ENCODE measurements at regions not wholly inside any gene's neighbourhood (a gene's known extent, or its start where the extent isn't known, plus 50 kb on each side); places are given as distances from the start of the nearest gene placed in this dataset.

DNA sequence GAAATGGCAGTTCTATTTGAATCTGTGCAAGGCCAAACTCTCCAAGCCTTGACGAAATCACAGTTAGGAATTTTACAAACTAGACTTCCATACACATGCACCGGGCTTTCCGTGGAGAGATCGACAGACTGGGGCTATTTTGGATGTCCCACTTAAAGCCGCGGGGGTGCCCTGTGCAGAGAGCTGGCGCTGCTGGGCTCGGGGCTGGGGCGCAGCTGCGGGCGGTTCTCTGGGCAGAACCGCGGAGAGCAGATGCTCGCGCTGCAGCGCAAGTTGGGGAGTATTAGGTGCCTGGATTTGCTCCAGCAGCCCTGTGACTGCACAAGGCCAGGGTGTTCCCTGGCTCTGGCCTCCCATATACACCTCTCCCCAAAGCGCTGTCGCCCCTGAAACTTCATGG, 67.2 kb downstream of the SPATA19 start:
- H3K4me1 ChIP-seq: no peaks in the 10 kb centered on the region
- H3K9me3 ChIP-seq: peaks cover 0 to 9% (median 0%) of the 10 kb centered on the region in 3 donors
- no peak for ATAC-seq
- no peak overlapping the region for H3K4me3 ChIP-seq
- no peaks in the 10 kb centered on the region for H3K36me3 ChIP-seq
- TF ChIP-seq, protein P1, sequence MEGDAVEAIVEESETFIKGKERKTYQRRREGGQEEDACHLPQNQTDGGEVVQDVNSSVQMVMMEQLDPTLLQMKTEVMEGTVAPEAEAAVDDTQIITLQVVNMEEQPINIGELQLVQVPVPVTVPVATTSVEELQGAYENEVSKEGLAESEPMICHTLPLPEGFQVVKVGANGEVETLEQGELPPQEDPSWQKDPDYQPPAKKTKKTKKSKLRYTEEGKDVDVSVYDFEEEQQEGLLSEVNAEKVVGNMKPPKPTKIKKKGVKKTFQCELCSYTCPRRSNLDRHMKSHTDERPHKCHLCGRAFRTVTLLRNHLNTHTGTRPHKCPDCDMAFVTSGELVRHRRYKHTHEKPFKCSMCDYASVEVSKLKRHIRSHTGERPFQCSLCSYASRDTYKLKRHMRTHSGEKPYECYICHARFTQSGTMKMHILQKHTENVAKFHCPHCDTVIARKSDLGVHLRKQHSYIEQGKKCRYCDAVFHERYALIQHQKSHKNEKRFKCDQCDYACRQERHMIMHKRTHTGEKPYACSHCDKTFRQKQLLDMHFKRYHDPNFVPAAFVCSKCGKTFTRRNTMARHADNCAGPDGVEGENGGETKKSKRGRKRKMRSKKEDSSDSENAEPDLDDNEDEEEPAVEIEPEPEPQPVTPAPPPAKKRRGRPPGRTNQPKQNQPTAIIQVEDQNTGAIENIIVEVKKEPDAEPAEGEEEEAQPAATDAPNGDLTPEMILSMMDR (IDR thresholded peaks at IDR 0.05): no peak
- TF ChIP-seq POLR2AphosphoS5 (IDR thresholded peaks at IDR 0.05) (no peak), EP300 (IDR thresholded peaks at IDR 0.05) (no peak), POLR2A (IDR thresholded peaks at IDR 0.05) (no peak)
- no peak overlapping the region for H3K27ac ChIP-seq
- WGBS, 2 donors (ENCODE audit: low coverage in 1 of 2): 42 to 47% methylated on average over 4 to 8 of the region's 18 CpGs
- H3K27me3 ChIP-seq: peaks cover 24% of the 10 kb centered on the region

DNA sequence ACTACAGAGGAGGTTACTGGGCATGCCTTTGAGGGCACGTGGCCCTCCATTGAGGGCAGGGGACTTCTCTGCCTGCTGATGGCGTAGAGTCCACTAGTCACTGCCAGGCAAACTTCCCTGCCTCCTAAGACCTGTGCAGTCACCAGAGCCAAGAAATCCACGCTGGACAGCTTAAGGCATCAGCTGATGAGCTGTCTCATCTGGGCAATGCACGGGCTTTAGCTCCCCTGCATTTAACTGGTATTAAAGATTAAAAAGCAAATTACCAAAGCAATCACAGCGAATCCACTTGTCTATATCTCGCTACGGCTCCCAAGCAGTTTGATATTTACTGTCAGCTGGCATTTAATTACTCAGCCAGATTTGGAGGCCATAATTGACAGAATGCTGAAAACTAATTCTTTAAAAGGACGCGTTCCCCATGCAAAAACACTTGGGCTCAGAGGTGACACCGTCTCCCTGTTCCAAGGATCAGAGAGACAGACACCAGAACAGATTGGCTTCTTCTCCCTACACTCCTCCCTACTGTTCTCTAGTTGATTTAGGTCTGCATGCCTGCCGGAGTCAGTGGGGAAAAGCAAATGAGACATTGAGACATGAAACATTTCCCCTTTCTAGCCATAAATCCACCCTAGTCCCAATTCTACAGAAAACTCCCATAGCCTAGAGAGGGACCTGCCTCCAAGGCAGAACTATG, 68.5 kb downstream of the SPATA19 start:
- WGBS, 2 donors (ENCODE audit: low coverage in 1 of 2): 68 to 72% methylated on average over 7 to 9 of the region's 11 CpGs
- TF ChIP-seq EP300 (IDR thresholded peaks at IDR 0.05) (no peak), POLR2AphosphoS5 (IDR thresholded peaks at IDR 0.05) (no peak), POLR2A (IDR thresholded peaks at IDR 0.05) (no peak)
- TF ChIP-seq, protein P1 (IDR thresholded peaks at IDR 0.05): no peak
- Histone ChIP-seq H3K4me3 (no peak overlapping the region), H3K36me3 (no peaks in the 10 kb centered on the region), H3K4me1 (no peaks in the 10 kb centered on the region), H3K27ac (no peak overlapping the region), H3K27me3 (peaks cover 17% of the 10 kb centered on the region), H3K9me3 (peaks cover 0 to 9% (median 0%) of the 10 kb centered on the region in 3 donors)
- no peak for ATAC-seq

DNA sequence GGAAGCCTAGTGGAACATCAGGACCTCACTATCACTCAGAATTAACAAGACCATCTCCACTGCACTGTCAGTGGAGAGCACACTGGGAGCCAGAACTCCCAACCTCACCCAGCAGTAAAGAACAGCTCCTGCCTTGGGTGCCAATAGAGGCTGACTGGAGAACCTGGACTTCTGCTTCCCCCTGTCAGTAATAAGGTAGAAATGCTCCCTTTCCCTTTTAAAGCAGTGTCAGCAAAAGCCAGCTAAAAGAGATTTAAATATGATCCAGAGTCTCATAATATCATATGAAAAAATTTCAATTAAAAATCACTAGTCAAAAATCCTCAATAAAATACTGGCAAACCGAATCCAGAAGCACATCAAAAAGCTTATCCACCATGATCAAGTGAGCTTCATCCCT, 82.8 kb downstream of the SPATA19 start:
- H3K36me3 ChIP-seq: no peaks in the 10 kb centered on the region
- 20 to 38% methylated on average over 1 of the region's 1 CpG for WGBS, 2 donors (ENCODE audit: low coverage in 1 of 2)

DNA sequence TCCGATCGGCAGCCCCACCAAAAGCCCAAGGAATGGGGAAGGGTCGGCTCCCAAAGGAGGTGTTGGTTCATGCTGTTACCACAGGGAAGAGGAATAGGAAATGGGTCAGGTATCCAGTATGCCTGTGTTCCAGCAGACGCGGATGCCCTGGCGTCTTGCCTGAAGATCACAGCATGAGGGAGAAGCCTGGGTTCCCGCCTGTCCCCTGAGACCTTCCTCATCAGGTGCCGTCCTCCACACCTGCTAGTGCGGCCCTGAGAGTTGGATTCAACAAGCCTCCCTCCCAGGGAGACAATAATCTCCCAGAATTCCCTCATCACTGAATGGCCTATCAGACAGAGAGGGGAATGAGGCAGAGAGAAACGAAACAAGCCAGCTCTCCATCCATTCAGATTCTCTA, 92.2 kb downstream of the SPATA19 start:
- WGBS, 2 donors (ENCODE audit: low coverage in 1 of 2): 43 to 71% methylated on average over 1 to 9 of the region's 10 CpGs
- Histone ChIP-seq H3K27me3 (peaks cover 4% of the 10 kb centered on the region), H3K9me3 (peaks cover 0 to 19% (median 0%) of the 10 kb centered on the region in 3 donors), H3K4me1 (no peaks in the 10 kb centered on the region), H3K4me3 (no peak overlapping the region), H3K27ac (no peak overlapping the region), H3K36me3 (no peaks in the 10 kb centered on the region)
- ATAC-seq: no peak
- TF ChIP-seq EP300 (IDR thresholded peaks at IDR 0.05) (no peak), POLR2A (IDR thresholded peaks at IDR 0.05) (no peak), POLR2AphosphoS5 (IDR thresholded peaks at IDR 0.05) (no peak)
- TF ChIP-seq, protein P1 (IDR thresholded peaks at IDR 0.05): no peak

More for the DNA sequence above, 82.8 kb downstream of the SPATA19 start:
- TF ChIP-seq POLR2AphosphoS5 (IDR thresholded peaks at IDR 0.05) (no peak), POLR2A (IDR thresholded peaks at IDR 0.05) (no peak)
- Histone ChIP-seq H3K27ac (no peak overlapping the region), H3K4me3 (no peak overlapping the region), H3K4me1 (no peaks in the 10 kb centered on the region), H3K27me3 (no peaks in the 10 kb centered on the region), H3K9me3 (peaks cover 0 to 23% (median 0%) of the 10 kb centered on the region in 3 donors)
- ATAC-seq: no peak

DNA sequence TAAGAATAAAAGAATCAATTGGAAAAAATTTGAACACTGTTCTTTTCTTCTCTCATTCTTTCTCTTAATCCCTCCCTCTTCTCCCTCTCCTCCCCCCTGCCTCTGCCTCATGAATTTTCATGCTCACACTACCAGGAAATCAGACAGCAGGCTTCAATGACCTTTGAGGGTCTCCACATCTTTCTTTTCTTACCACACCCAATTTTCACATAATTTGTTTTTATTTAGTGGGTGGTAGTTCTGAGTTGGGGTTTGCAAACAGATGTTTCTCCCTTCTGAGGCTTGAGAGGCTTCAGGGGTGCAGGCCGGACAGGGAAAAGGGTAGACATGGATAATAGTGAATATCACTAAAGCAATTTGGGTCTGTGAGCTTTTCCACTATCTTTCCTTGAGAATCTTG, 95.5 kb downstream of the SPATA19 start:
- H3K4me1 ChIP-seq: no peaks in the 10 kb centered on the region
- no peak overlapping the region for H3K27ac ChIP-seq
- peaks cover 0 to 12% (median 0%) of the 10 kb centered on the region in 3 donors for H3K9me3 ChIP-seq
- no peak for ATAC-seq
- no CpG with 5 or more reads among the region's 1 CpG for WGBS, 2 donors (ENCODE audit: low coverage in 1 of 2)
- no peaks in the 10 kb centered on the region for H3K36me3 ChIP-seq
- no peak overlapping the region for H3K4me3 ChIP-seq
- H3K27me3 ChIP-seq: peaks cover 17% of the 10 kb centered on the region
- TF ChIP-seq, protein P1 (IDR thresholded peaks at IDR 0.05): no peak
- no peak for TF ChIP-seq POLR2AphosphoS5 (IDR thresholded peaks at IDR 0.05)
- TF ChIP-seq POLR2A (IDR thresholded peaks at IDR 0.05): no peak
- no peak for TF ChIP-seq EP300 (IDR thresholded peaks at IDR 0.05)
